ENCODE measurements at regions not wholly inside any gene's neighbourhood (a gene's known extent, or its start where the extent isn't known, plus 50 kb on each side); places are given as distances from the start of the nearest gene placed in this dataset.
A peak's percentile ranks its signal among the peaks of the same experiment; 100 is the strongest.

GRCh38 chr2:134086594-134087219 lies 167.2 kb upstream of the MGAT5 start:
- no peak for DNase-seq

- no peak for DNase-seq
These were observed 166.4 kb upstream of the MGAT5 start for GRCh38 chr2:134087371-134087921.

GRCh38 chr2:134089454-134089853 lies 164.4 kb upstream of the MGAT5 start:
- DNase-seq = no peak

- no peak for DNase-seq
These were observed 156.1 kb upstream of the MGAT5 start for GRCh38 chr2:134097740-134098139.

GRCh38 chr2:134098321-134098720 lies 155.6 kb upstream of the MGAT5 start:
- no peak for DNase-seq

- no peak for DNase-seq
These were observed 154.6 kb upstream of the MGAT5 start for GRCh38 chr2:134099273-134099672.

- no peak for DNase-seq
These were observed 150.7 kb upstream of the MGAT5 start for GRCh38 chr2:134103196-134103595.

- no peak for DNase-seq
These were observed 149.1 kb upstream of the MGAT5 start for GRCh38 chr2:134104754-134105153.

- DNase-seq = no peak
These were observed 146.5 kb upstream of the MGAT5 start for GRCh38 chr2:134107402-134107801.

GRCh38 chr2:134108113-134108512 lies 145.8 kb upstream of the MGAT5 start:
- no peak for DNase-seq

- no peak for DNase-seq
These were observed 144.6 kb upstream of the MGAT5 start for GRCh38 chr2:134109246-134109645.

- DNase-seq = no peak
These were observed 144.1 kb upstream of the MGAT5 start for GRCh38 chr2:134109725-134110124.

- DNase-seq = no peak
These were observed 143.3 kb upstream of the MGAT5 start for GRCh38 chr2:134110532-134110931.

GRCh38 chr2:134117676-134118075 lies 136.2 kb upstream of the MGAT5 start:
- DNase-seq = no peak

GRCh38 chr2:134118279-134119116 lies 135.4 kb upstream of the MGAT5 start:
- peak; percentile 96 for DNase-seq

GRCh38 chr2:134119117-134119712 lies 134.7 kb upstream of the MGAT5 start:
- no peak for DNase-seq

- DNase-seq = peak; percentile 95
These were observed 134.0 kb upstream of the MGAT5 start for GRCh38 chr2:134119713-134120405.

- no peak for DNase-seq
These were observed 133.5 kb upstream of the MGAT5 start for GRCh38 chr2:134120406-134120732.

- DNase-seq = peak; percentile 73
These were observed 132.9 kb upstream of the MGAT5 start for GRCh38 chr2:134120733-134121630.

- no peak for DNase-seq
These were observed 131.3 kb upstream of the MGAT5 start for GRCh38 chr2:134122610-134123009.

GRCh38 chr2:134123332-134123731 lies 130.5 kb upstream of the MGAT5 start:
- no peak for DNase-seq

Measured in fibroblast of skin of abdomen (primary cell).